H1 (cell line): ENCODE measurements at regions not wholly inside any gene's neighbourhood (a gene's known extent, or its start where the extent isn't known, plus 50 kb on each side); places are given as distances from the start of the nearest gene placed in this dataset.

ENCODE experiments used
- CHD7 ChIP-seq: fragments of 300-600 bp; sonication (generic); IDR thresholded peaks from 2 replicates; pipeline ENCODE4 v1.7.1; 2012; ENCODE audit warnings: low read length, moderate library complexity, mild to moderate bottlenecking, inconsistent platforms; ENCODE audit not compliant: insufficient replicate concordance
- HDAC2 ChIP-seq, 2 experiments: fragments of 300-600 bp in 1 of 2; sonication (generic) in 1 of 2; IDR thresholded peaks; 2 replicates each; pipeline ENCODE4 v1.6.1; 2011 to 2012; ENCODE audit warnings: low read depth in 2 of 2, low read length in 2 of 2, mild to moderate bottlenecking in 2 of 2, moderate library complexity in 2 of 2, borderline replicate concordance in 1 of 2, inconsistent platforms in 1 of 2
- RNF2 ChIP-seq: fragments of 200-900, 300-1000 bp; sonication (generic); IDR thresholded peaks from 2 replicates; pipeline ENCODE4 v1.7.1; 2016; ENCODE audit warnings: borderline replicate concordance, low read depth, mild to moderate bottlenecking, antibody characterized with exemption, low read length; ENCODE audit not compliant: poor library complexity, severe bottlenecking; ENCODE audit errors: missing control alignments
- SIN3A ChIP-seq, 2 experiments: IDR thresholded peaks in 1 of 2; conservative IDR thresholded peaks in 1 of 2; 2 replicates each; pipeline ENCODE4 v1.6.1; 2011 to 2012; ENCODE audit warnings: low read length in 2 of 2, improper control_type of control experiment in 1 of 2, low read depth in 1 of 2, mild to moderate bottlenecking in 1 of 2
- YY1 ChIP-seq: IDR thresholded peaks from 2 replicates; pipeline ENCODE4 v1.6.1; 2011; ENCODE audit warnings: low read depth, mild to moderate bottlenecking, low read length

DNA sequence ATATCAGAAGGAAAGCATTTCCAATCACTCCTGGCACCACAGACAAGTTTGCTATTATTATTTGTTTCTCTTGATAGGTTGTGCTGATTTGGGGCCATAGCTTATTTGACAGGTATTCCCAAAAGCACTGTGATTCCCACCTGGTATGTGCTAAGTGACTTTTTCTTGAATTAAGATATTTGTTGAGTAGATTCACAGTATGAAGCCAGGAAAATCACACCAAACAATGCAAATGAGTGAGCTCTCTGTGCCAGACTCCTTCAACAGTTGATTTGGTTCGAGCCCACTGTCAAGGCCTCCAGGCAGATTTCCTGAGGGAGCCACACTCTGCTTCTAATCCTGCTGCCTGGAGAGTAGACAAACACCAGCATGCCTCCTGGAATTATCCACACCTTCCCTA lies 253.0 kb upstream of the POU2AF2 start (continued):
- TF ChIP-seq YY1 (no peak), SIN3A (conservative IDR thresholded peaks at IDR 0.05 in 1 of 2, IDR thresholded peaks at IDR 0.05 in 1 of 2; ENCODE audit: low read depth in 1 of 2, low read length in 2 of 2) (no peak), RNF2 (no peak), HDAC2 (IDR thresholded peaks at IDR 0.05; ENCODE audit: borderline replicate concordance in 1 of 2, low read depth in 2 of 2, low read length in 2 of 2) (no peak), CHD7 (no peak)
